ENCODE measurements at regions not wholly inside any gene's neighbourhood (a gene's known extent, or its start where the extent isn't known, plus 50 kb on each side); places are given as distances from the start of the nearest gene placed in this dataset.

- FAIRE-seq: no peak
Observed at GRCh38 chr18:24959051-24959476, 392.9 kb downstream of the ZNF521 start.

GRCh38 chr18:24964216-24964615 lies 387.8 kb downstream of the ZNF521 start:
- DNase-seq (ENCODE audit: insufficient read length, low spot score): no peak
- no peak for FAIRE-seq

More at GRCh38 chr18:24959051-24959476, 392.9 kb downstream of the ZNF521 start:
- DNase-seq (ENCODE audit: insufficient read length, low spot score): no peak

- FAIRE-seq (no peak), DNase-seq (ENCODE audit: insufficient read length, low spot score) (no peak)
Observed at GRCh38 chr18:24968238-24968775, 383.7 kb downstream of the ZNF521 start.

GRCh38 chr18:24972577-24972976 lies 379.4 kb downstream of the ZNF521 start:
- no peak for DNase-seq (ENCODE audit: insufficient read length, low spot score)
- FAIRE-seq: no peak

- DNase-seq (ENCODE audit: insufficient read length, low spot score) (no peak), FAIRE-seq (no peak)
Observed at GRCh38 chr18:24974431-24974830, 377.5 kb downstream of the ZNF521 start.

GRCh38 chr18:24975496-24976372 lies 376.2 kb downstream of the ZNF521 start:
- FAIRE-seq (no peak), DNase-seq (ENCODE audit: insufficient read length, low spot score) (no peak)

GRCh38 chr18:24976502-24976901 lies 375.5 kb downstream of the ZNF521 start:
- no peak for FAIRE-seq
- no peak for DNase-seq (ENCODE audit: insufficient read length, low spot score)

GRCh38 chr18:24979235-24979634 lies 372.7 kb downstream of the ZNF521 start:
- no peak for DNase-seq (ENCODE audit: insufficient read length, low spot score)
- no peak for FAIRE-seq

- DNase-seq (ENCODE audit: insufficient read length, low spot score): no peak
Observed at GRCh38 chr18:24982831-24983230, 369.1 kb downstream of the ZNF521 start.

GRCh38 chr18:24983566-24984139 lies 368.3 kb downstream of the ZNF521 start:
- DNase-seq (ENCODE audit: insufficient read length, low spot score): no peak
- no peak for FAIRE-seq

More at GRCh38 chr18:24982831-24983230, 369.1 kb downstream of the ZNF521 start:
- no peak for FAIRE-seq

- no peak for DNase-seq (ENCODE audit: insufficient read length, low spot score)
- FAIRE-seq: no peak
Observed at GRCh38 chr18:24985586-24985985, 366.4 kb downstream of the ZNF521 start.

GRCh38 chr18:24986666-24987302 lies 365.2 kb downstream of the ZNF521 start:
- DNase-seq (ENCODE audit: insufficient read length, low spot score) (no peak), FAIRE-seq (no peak)

- no peak for FAIRE-seq
- no peak for DNase-seq (ENCODE audit: insufficient read length, low spot score)
Observed at GRCh38 chr18:24987303-24988252, 364.4 kb downstream of the ZNF521 start.

- no peak for FAIRE-seq
- no peak for DNase-seq (ENCODE audit: insufficient read length, low spot score)
Observed at GRCh38 chr18:24988253-24988840, 363.6 kb downstream of the ZNF521 start.

- DNase-seq (ENCODE audit: insufficient read length, low spot score) (no peak), FAIRE-seq (no peak)
Observed at GRCh38 chr18:24989760-24990593, 362.0 kb downstream of the ZNF521 start.

- DNase-seq (ENCODE audit: insufficient read length, low spot score) (no peak), FAIRE-seq (no peak)
Observed at GRCh38 chr18:24990671-24991134, 361.3 kb downstream of the ZNF521 start.

GRCh38 chr18:24991141-24992060 lies 360.6 kb downstream of the ZNF521 start:
- DNase-seq (ENCODE audit: insufficient read length, low spot score): no peak
- no peak for FAIRE-seq

GRCh38 chr18:24992491-24992890 lies 359.5 kb downstream of the ZNF521 start:
- DNase-seq (ENCODE audit: insufficient read length, low spot score) (no peak), FAIRE-seq (no peak)
